ENCODE measurements at regions not wholly inside any gene's neighbourhood (a gene's known extent, or its start where the extent isn't known, plus 50 kb on each side); places are given as distances from the start of the nearest gene placed in this dataset.

- TF ChIP-seq POLR2AphosphoS5 (IDR thresholded peaks at IDR 0.05) (no peak), CTCF (IDR thresholded peaks at IDR 0.05) (no peak)
Measured at GRCh38 chr3:72388117-72388516, 460.1 kb downstream of the SHQ1 start.

Data from transverse colon (tissue), 4 donors.